H1 (cell line): ENCODE measurements at regions not wholly inside any gene's neighbourhood (a gene's known extent, or its start where the extent isn't known, plus 50 kb on each side); places are given as distances from the start of the nearest gene placed in this dataset.

ENCODE experiments used
- EP300 ChIP-seq, 2 experiments: IDR thresholded peaks; 1 replicate in 1 of 2; 2 replicates in 1 of 2; pipeline ENCODE4 v1.6.1; 2011 to 2012; ENCODE audit warnings: low read depth in 2 of 2, low read length in 2 of 2, mild to moderate bottlenecking in 2 of 2, borderline replicate concordance in 1 of 2, inconsistent platforms in 1 of 2, moderate library complexity in 1 of 2
- FOSL1 ChIP-seq: IDR thresholded peaks from 2 replicates; pipeline ENCODE4 v1.6.1; 2011; ENCODE audit warnings: mild to moderate bottlenecking, low read depth, low read length, moderate library complexity; ENCODE audit not compliant: insufficient read depth
- HDAC6 ChIP-seq: IDR thresholded peaks from one replicate; pipeline ENCODE4 v1.7.1; 2012; ENCODE audit warnings: low read depth, mild to moderate bottlenecking, inconsistent platforms, low read length, moderate library complexity
- RAD21 ChIP-seq, 2 experiments: IDR thresholded peaks in 1 of 2; conservative IDR thresholded peaks in 1 of 2; 2 replicates each; pipeline ENCODE4 v1.6.1; 2011; ENCODE audit warnings: low read depth in 2 of 2, low read length in 2 of 2, improper control_type of control experiment in 1 of 2, inconsistent platforms in 1 of 2, mild to moderate bottlenecking in 1 of 2, moderate library complexity in 1 of 2
- SAP30 ChIP-seq: fragments of 300-600 bp; sonication (generic); IDR thresholded peaks from 2 replicates; pipeline ENCODE4 v1.7.1; 2012; ENCODE audit warnings: low read length, moderate library complexity, mild to moderate bottlenecking, inconsistent platforms; ENCODE audit not compliant: insufficient read depth, insufficient replicate concordance
- TAF1 ChIP-seq: IDR thresholded peaks from 2 replicates; pipeline ENCODE4 v1.6.1; 2011; ENCODE audit warnings: mild to moderate bottlenecking, low read depth, low read length
- TBP ChIP-seq: IDR thresholded peaks from 2 replicates; pipeline ENCODE4 v1.6.1; 2011; ENCODE audit warnings: low read depth, low read length, improper control_type of control experiment

DNA sequence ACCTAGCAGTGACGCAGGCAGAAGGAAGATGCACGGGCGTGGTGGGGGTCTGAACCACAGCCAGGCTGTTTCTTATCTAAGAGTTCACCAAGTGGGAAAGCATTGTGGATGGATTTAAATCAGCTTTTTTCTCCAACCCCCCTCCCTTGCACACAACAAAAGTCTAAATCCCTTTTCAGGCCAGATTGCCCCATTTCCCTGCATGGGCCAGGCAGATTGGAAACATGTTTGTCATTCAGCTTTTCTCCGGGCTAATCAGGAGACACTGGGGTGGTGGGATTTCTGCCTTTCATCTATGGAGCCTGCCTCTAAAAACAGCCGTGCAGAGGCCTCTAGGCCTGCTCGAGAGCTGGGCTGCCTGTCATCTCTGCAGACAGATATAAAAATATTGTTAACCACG lies 166.3 kb upstream of the LEF1 start (continued):
- TF ChIP-seq FOSL1 (no peak), TBP (no peak), EP300 (IDR thresholded peaks at IDR 0.05; ENCODE audit: borderline replicate concordance in 1 of 2, low read depth in 2 of 2, low read length in 2 of 2) (no peak), RAD21 (IDR thresholded peaks at IDR 0.05 in 1 of 2, conservative IDR thresholded peaks at IDR 0.05 in 1 of 2; ENCODE audit: low read depth in 2 of 2, low read length in 2 of 2) (no peak), HDAC6 (no peak), TAF1 (no peak), SAP30 (no peak)
